ENCODE measurements at regions not wholly inside any gene's neighbourhood (a gene's known extent, or its start where the extent isn't known, plus 50 kb on each side); places are given as distances from the start of the nearest gene placed in this dataset.

GRCh38 chr2:111707700-111708099 lies 176.3 kb downstream of the ANAPC1 start:
- H3K4me3 ChIP-seq (ENCODE audit: control insufficient read depth, low read depth, low read length) = no peak overlapping the region
- DNase-seq (ENCODE audit: low read depth) = no peak
- TF ChIP-seq CTCF (IDR thresholded peaks at IDR 0.05; ENCODE audit: control insufficient read depth, insufficient read depth, low read depth, low read length, missing control alignments) = no peak

- no peak for TF ChIP-seq CTCF (IDR thresholded peaks at IDR 0.05; ENCODE audit: control insufficient read depth, insufficient read depth, low read depth, low read length, missing control alignments)
- H3K4me3 ChIP-seq (ENCODE audit: control insufficient read depth, low read depth, low read length) = no peak overlapping the region
- no peak for DNase-seq (ENCODE audit: low read depth)
Observed at GRCh38 chr2:111708476-111709180, 175.4 kb downstream of the ANAPC1 start.

- DNase-seq (ENCODE audit: low read depth) = no peak
- TF ChIP-seq CTCF (IDR thresholded peaks at IDR 0.05; ENCODE audit: control insufficient read depth, insufficient read depth, low read depth, low read length, missing control alignments) = no peak
- H3K4me3 ChIP-seq (ENCODE audit: control insufficient read depth, low read depth, low read length) = no peak overlapping the region
Observed at GRCh38 chr2:111709321-111709720, 174.7 kb downstream of the ANAPC1 start.

- no peak overlapping the region for H3K4me3 ChIP-seq (ENCODE audit: control insufficient read depth, low read depth, low read length)
- DNase-seq (ENCODE audit: low read depth) = no peak
- no peak for TF ChIP-seq CTCF (IDR thresholded peaks at IDR 0.05; ENCODE audit: control insufficient read depth, insufficient read depth, low read depth, low read length, missing control alignments)
Observed at GRCh38 chr2:111710085-111710484, 173.9 kb downstream of the ANAPC1 start.

- DNase-seq (ENCODE audit: low read depth) = no peak
- H3K4me3 ChIP-seq (ENCODE audit: control insufficient read depth, low read depth, low read length) = no peak overlapping the region
- no peak for TF ChIP-seq CTCF (IDR thresholded peaks at IDR 0.05; ENCODE audit: control insufficient read depth, insufficient read depth, low read depth, low read length, missing control alignments)
Observed at GRCh38 chr2:111710613-111711012, 173.4 kb downstream of the ANAPC1 start.

GRCh38 chr2:111711270-111711669 lies 172.7 kb downstream of the ANAPC1 start:
- H3K4me3 ChIP-seq (ENCODE audit: control insufficient read depth, low read depth, low read length) = no peak overlapping the region
- no peak for DNase-seq (ENCODE audit: low read depth)
- no peak for TF ChIP-seq CTCF (IDR thresholded peaks at IDR 0.05; ENCODE audit: control insufficient read depth, insufficient read depth, low read depth, low read length, missing control alignments)

All from AG09309 (cell line).